Activated T-cell treated with anti-CD3 and anti-CD28 coated beads, Interleukin-2, amount 50 U/mL, for 72 hours (primary cell): ENCODE measurements at regions not wholly inside any gene's neighbourhood (a gene's known extent, or its start where the extent isn't known, plus 50 kb on each side); places are given as distances from the start of the nearest gene placed in this dataset.
"Not testable (repeated sequence)": the region's sequence is repeated elsewhere in the genome, so short reads cannot be mapped to it uniquely, and the experiment has no call there.

Experiments
- ATAC-seq, 2 donors: fragments of 150-1000 bp; cut with Tn5 transposase; replicated peaks in 1 of 2; 2 replicates each; pipeline ENCODE4 v1.10.0; 2021; ENCODE audit warnings: moderate library complexity in 2 of 2, mild to moderate bottlenecking in 1 of 2
- DNase-seq, 2 donors: peaks; one replicate each; pipeline ENCODE4 v3.0.0; 2021 to 2022; ENCODE audit warnings: mixed read lengths in 1 of 2
- H3K27ac Mint-ChIP-seq: one replicate; pipeline ENCODE4 v1.8.0; 2022; ENCODE audit warnings: mild to moderate bottlenecking, moderate library complexity, mixed read lengths
- H3K27me3 Mint-ChIP-seq: one replicate; pipeline ENCODE4 v1.8.0; 2022; ENCODE audit warnings: low read depth, mixed read lengths
- H3K36me3 Mint-ChIP-seq, 2 donors: one replicate each; pipeline ENCODE4 v1.8.0; 2022; ENCODE audit warnings: mixed read lengths in 2 of 2, mild to moderate bottlenecking in 1 of 2; ENCODE audit not compliant: insufficient read depth in 2 of 2
- H3K4me1 Mint-ChIP-seq: one replicate; pipeline ENCODE4 v1.8.0; 2022; ENCODE audit warnings: low read depth, mixed read lengths
- H3K4me3 Mint-ChIP-seq, 2 donors: one replicate each; pipeline ENCODE4 v1.8.0; 2022; ENCODE audit warnings: mild to moderate bottlenecking in 2 of 2, mixed read lengths in 2 of 2, moderate library complexity in 2 of 2
- H3K9me3 Mint-ChIP-seq, 2 donors: one replicate each; pipeline ENCODE4 v1.8.0; 2022; ENCODE audit warnings: mixed read lengths in 2 of 2

DNA sequence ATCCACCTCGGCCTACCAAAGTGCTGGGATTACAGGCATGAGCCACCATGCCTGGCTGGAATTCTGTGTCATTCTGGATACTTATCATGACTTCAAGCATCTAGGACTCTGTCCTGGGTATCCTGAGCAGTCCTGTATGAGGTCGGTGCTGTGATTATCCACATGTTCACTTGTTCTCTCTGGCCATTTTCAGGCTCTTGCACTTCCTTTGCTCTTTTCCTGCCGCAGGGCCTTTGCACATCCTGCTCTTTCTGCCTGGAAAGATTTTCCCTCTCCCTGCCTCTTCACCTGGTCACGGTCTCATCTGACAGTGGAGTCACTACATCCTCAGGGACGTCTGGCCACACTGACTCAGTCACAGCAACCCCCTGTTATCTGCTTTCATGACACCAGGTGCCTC, 184.6 kb upstream of the OSBPL11 start:
- H3K27ac Mint-ChIP-seq, H3K36me3 Mint-ChIP-seq, ATAC-seq, H3K4me3 Mint-ChIP-seq, H3K27me3 Mint-ChIP-seq, H3K4me1 Mint-ChIP-seq, H3K9me3 Mint-ChIP-seq, DNase-seq: not testable (repeated sequence)

DNA sequence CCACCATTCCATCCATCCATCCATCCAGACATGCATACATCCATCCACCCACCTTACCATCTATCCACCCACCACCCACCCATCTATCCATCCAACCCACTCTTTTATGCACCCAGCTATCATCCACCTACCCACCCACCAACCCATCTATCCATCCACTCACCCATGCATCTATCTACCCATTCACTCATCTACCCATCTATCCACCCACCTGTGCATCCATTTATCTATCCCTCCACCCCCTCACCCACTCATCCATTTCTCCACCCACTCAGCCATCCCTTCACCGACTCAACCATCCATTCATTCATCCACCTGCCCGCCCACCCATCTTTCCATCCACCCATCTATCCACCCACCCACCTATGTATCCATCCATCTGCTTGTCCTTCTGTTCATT, 186.4 kb upstream of the OSBPL11 start:
- not testable (repeated sequence) for H3K9me3 Mint-ChIP-seq, H3K4me3 Mint-ChIP-seq, H3K36me3 Mint-ChIP-seq, ATAC-seq, DNase-seq, H3K4me1 Mint-ChIP-seq, H3K27ac Mint-ChIP-seq
- H3K27me3 Mint-ChIP-seq = peaks cover 12% of the 10 kb centered on the region

DNA sequence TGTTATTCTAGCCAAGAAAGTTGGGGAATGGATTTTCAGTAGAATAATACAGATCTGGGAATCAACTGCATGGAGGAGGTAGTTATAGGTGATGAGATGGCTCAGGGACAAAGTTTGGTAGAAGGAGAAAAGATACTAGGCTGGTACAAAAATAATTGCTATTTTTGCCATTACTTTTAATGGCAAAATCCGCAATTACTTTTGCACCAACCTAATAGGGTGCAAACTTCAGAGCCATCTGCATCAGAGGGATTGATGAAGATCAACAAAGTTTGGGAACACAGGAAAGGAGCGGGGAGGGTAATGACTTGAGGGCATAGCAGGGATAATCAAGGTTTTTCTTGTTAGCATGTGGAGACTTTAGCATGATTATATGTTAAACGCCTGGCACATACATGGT, 178.7 kb upstream of the ROPN1B start:
- H3K36me3 Mint-ChIP-seq, H3K9me3 Mint-ChIP-seq, ATAC-seq, H3K4me3 Mint-ChIP-seq, DNase-seq, H3K27ac Mint-ChIP-seq, H3K4me1 Mint-ChIP-seq: not testable (repeated sequence)
- peaks cover 46% of the 10 kb centered on the region for H3K27me3 Mint-ChIP-seq

DNA sequence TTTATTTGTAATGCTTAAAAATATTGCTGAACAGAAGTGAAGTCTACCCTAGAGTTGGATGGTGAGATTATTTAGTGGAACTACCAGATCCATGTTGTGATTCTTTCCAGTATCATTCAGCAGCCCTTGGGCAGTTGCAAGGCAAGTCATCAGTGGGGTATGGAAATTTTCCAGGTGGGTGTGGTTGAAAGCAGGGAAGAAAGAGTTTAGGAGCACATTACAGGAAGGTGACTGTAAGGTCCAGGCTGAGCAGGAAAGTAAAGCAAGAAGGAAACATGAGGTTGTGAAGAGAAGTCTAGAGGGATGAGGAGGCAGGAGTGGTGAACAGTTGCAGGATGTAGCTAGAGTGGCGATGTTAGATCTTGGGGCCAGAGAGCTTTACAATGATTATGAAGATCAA, 178.0 kb upstream of the ROPN1B start:
- not testable (repeated sequence) for DNase-seq, H3K36me3 Mint-ChIP-seq, H3K4me1 Mint-ChIP-seq, H3K9me3 Mint-ChIP-seq, H3K4me3 Mint-ChIP-seq, H3K27ac Mint-ChIP-seq, ATAC-seq
- H3K27me3 Mint-ChIP-seq = peaks cover 42% of the 10 kb centered on the region

DNA sequence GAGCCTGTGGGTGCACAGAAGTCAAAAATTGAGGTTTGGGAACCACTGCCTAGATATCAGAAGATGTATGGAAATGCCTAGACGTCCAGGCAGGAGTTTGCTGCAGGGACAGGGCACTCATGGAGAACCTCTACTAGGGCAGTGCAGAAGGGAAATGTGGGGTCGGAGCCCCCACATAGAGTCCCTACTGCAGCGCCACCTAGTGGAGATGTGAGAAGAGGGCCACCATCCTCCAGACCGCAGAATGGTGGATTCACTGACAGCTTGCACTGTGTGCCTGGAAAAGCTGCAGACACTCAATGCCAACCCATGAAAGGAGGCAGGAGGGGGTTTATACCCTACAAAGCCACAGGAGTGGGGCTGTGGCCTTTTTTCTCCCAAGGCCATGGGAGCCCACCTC, 159.0 kb upstream of the ROPN1B start:
- not testable (repeated sequence) for H3K4me3 Mint-ChIP-seq, ATAC-seq, H3K27me3 Mint-ChIP-seq, H3K27ac Mint-ChIP-seq, H3K4me1 Mint-ChIP-seq, DNase-seq
- peaks cover 16 to 23% of the 10 kb centered on the region in 2 donors for H3K36me3 Mint-ChIP-seq
- peaks cover 20 to 40% of the 10 kb centered on the region in 2 donors for H3K9me3 Mint-ChIP-seq

DNA sequence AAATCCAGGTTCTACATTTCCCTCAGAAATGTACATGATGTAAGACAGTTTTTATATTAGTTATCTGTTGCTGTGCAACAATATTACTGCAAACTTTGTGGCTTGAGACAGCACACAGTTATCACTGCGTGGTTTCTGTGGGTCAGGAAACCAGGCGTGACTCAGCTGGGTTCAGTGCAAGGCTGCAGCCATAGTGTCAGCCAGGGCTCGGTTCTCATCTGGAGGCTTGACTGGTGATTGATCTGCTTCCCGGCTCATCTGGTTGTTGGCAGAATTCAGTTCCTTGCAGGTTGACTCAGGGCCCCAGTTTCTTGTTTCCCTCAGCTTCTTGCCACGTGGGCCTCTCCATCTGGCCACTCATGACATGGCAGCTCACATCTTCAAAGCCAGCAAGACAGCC, 146.8 kb upstream of the ROPN1B start:
- H3K27ac Mint-ChIP-seq, H3K9me3 Mint-ChIP-seq, H3K4me3 Mint-ChIP-seq, H3K27me3 Mint-ChIP-seq, H3K36me3 Mint-ChIP-seq, H3K4me1 Mint-ChIP-seq: not testable (repeated sequence)
- DNase-seq (peak; percentile 55 to 75), ATAC-seq (peak in 1 of 2 donors; percentile 55)

DNA sequence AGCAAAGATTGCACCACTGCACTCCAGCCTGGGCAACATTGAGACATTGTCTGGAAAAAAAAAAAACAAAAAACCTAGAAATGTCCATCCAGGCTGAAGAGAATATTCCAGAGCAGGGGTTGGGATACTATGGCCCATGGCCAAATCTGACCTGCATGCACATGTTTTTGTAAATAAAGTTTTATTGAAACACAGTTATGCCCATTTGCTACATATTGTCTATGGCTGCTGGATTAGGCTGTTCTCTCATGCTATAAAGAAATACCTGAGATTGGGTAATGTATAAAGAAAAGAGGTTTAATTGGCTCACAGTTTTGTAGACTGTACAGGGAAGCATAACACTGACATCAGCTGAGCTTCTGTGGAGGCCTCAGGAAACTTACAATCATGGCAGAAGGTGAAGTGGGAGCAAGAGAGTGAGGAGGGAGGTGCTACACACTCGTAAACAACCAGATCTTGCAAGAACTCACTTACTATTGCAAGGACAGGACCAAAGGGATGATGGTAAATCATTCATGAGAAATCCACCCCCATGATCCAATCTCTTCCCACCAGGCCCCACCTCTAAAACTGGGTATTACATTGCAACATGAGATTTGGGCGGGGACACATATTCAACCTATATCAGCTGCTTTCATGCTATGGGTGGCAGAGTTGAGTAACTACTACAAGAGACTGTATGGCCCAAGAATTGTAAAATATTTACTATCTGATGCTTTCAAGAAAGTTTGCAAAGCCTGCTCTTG, 137.8 kb upstream of the ROPN1B start:
- H3K36me3 Mint-ChIP-seq, H3K27me3 Mint-ChIP-seq, H3K27ac Mint-ChIP-seq, ATAC-seq, H3K4me1 Mint-ChIP-seq, DNase-seq, H3K4me3 Mint-ChIP-seq: not testable (repeated sequence)
- peaks cover 5 to 11% of the 10 kb centered on the region in 2 donors for H3K9me3 Mint-ChIP-seq

DNA sequence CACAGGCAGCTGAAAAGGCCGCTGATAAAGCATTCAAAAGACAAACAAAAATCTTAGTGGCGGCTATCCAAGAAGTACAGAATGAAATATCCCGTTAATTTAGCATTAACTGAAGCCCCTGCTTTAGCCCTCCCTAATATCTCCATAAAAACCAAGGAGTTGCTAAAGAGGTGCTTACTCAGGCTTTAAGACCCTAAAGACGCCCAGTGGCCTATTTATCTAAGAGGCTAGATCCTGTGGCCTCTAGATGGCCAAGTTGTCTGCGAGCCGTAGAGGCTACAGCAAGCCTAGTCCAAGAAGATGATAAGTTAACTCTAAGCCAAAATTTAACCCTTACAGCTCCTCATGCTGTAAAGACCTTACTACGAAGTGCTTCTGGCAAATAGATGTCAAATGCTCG, 133.4 kb upstream of the ROPN1B start:
- not testable (repeated sequence) for H3K36me3 Mint-ChIP-seq, H3K9me3 Mint-ChIP-seq, DNase-seq, H3K27me3 Mint-ChIP-seq, ATAC-seq, H3K27ac Mint-ChIP-seq
- H3K4me3 Mint-ChIP-seq = peak overlapping the region in 1 of 2 donors; percentile 87
- peaks cover 14% of the 10 kb centered on the region for H3K4me1 Mint-ChIP-seq

DNA sequence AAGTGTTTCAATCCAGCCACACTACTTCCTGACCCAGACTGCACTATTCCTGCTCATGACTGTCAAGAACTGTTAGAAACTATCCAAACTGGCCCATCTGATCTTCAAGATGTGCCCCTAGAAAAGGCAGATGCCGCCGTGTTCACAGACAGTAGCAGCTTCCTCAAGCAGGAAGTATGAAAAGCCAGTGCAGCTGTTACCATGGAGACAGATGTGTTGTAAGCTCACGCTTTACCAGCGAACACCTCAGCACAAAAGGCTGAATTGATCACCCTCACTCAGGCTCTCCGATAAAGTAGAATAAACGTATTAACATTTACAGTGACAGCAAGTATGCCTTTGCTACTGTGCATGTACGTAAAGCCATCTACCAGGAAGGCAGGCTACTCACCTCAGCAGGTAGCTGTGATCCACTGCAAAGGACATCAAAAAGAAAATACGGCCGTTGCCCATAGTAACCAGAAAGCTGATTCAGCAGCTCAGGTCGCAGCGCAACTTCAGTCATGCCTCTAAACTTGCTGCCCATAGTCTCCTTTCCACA, 132.9 kb upstream of the ROPN1B start:
- H3K9me3 Mint-ChIP-seq, H3K36me3 Mint-ChIP-seq, H3K27me3 Mint-ChIP-seq, ATAC-seq: not testable (repeated sequence)
- H3K4me3 Mint-ChIP-seq = peak overlapping the region; percentile 43 to 87
- H3K4me1 Mint-ChIP-seq = peaks cover 14% of the 10 kb centered on the region
- DNase-seq = peak; percentile 19 to 21
- peak overlapping the region; percentile 29 for H3K27ac Mint-ChIP-seq

DNA sequence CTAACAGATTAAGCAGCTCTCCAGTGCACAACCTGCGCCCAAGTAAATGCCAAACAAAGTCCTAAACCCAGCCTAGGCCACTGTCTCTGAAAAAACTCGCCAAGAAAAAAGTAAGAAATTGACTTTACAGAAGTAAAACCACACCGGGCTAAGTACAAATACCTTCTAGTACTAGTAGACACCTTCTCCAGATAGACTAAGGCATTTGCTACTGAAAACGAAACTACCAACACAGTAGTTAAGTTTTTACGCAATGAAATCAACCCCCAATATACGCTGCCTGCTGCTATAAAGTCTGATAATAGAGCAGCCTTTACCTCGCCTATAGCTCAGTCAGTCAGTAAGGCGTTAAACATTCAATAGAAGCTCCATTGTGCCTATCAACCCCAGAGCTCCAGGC, 132.2 kb upstream of the ROPN1B start:
- Mint-ChIP-seq H3K4me1 (peaks cover 14% of the 10 kb centered on the region), H3K4me3 (peak overlapping the region; percentile 43 to 87), H3K27ac (peak overlapping the region; percentile 74)
- H3K9me3 Mint-ChIP-seq, H3K36me3 Mint-ChIP-seq, DNase-seq, H3K27me3 Mint-ChIP-seq, ATAC-seq: not testable (repeated sequence)

DNA sequence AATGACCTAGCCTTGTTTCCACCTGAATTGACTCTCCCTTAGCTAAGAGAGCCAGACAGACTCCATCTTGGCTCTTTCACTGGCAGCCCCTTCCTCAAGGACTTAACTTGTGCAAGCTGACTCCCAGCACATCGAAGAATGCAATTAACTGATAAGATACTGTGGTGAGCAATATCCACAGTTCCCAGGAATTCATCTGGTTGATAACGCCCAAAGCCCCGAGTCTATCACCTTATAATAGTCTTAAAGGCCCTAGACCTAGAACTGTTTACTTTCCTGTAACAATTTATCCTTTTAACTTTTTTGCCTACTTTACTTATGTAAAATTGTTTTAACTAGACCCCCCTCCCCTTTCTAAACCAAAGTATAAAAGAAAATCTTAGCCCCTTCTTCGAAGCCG, 130.1 kb upstream of the ROPN1B start:
- not testable (repeated sequence) for H3K4me3 Mint-ChIP-seq

DNA sequence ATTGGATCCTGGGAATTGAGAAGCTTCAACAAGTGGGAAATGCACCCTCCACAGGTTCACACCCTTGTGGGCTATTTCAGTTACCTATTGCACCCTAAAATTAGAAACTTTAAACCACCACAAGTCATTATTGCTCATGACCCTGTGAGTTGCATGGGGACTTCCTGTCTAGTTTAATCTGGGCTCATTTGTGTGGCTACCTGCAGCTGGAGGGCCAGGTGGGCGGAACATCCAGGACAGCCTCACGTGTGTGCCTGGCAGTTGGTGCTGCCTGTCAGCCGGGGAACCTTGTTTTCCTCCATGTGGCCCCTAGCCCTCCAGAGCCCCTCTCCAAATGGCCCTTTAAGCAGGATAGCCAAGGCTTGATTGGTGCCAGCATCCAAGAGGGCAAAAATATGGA, 128.5 kb upstream of the ROPN1B start:
- H3K9me3 Mint-ChIP-seq, ATAC-seq, H3K27me3 Mint-ChIP-seq, H3K27ac Mint-ChIP-seq, H3K4me3 Mint-ChIP-seq, H3K36me3 Mint-ChIP-seq, DNase-seq: not testable (repeated sequence)
- H3K4me1 Mint-ChIP-seq = peaks cover 22% of the 10 kb centered on the region

More for the DNA sequence above, 130.1 kb upstream of the ROPN1B start:
- H3K36me3 Mint-ChIP-seq, H3K27me3 Mint-ChIP-seq, H3K27ac Mint-ChIP-seq, ATAC-seq, DNase-seq, H3K9me3 Mint-ChIP-seq: not testable (repeated sequence)
- H3K4me1 Mint-ChIP-seq = peaks cover 19% of the 10 kb centered on the region

DNA sequence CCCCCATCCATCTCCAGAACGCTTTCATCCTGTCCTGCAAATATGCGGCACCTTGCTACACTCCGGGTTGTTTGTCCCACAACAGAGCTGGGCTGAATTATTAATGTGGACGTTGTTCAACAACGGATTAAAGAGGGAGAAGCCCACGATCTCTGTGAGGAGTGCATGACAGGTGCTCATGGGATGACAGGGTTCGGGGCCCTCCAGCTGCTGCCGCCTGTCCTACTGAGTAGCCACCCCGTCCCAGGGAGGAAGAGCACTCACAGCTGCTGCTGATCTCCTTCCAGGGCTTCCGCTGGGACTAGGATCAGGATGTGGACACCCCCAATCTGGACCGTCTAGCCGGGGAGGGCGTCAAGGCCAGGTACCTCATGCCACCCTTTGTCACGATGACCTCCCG, 121.0 kb upstream of the ROPN1B start:
- H3K36me3 Mint-ChIP-seq, H3K4me3 Mint-ChIP-seq, H3K4me1 Mint-ChIP-seq, ATAC-seq, DNase-seq, H3K27me3 Mint-ChIP-seq, H3K27ac Mint-ChIP-seq: not testable (repeated sequence)
- H3K9me3 Mint-ChIP-seq = peaks cover 7 to 15% of the 10 kb centered on the region in 2 donors

DNA sequence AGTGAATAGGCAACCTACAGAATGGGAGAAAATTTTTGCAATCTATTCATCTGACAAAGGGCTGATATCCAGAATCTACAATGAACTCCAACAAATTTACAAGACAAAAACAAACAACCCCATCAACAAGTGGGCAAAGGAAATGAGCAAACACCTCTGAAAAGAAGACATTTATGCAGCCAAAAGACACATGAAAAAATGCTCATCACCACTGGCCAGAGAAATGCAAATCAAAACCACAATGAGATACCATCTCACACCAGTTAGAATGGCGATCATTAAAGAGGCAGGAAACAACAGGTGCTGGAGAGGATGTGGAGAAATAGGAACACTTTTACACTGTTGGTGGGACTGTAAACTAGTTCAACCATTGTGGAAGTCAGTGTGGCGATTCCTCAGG, 114.0 kb upstream of the ROPN1B start:
- not testable (repeated sequence) for H3K4me1 Mint-ChIP-seq, ATAC-seq, H3K4me3 Mint-ChIP-seq, H3K27ac Mint-ChIP-seq, H3K27me3 Mint-ChIP-seq, H3K36me3 Mint-ChIP-seq, DNase-seq
- H3K9me3 Mint-ChIP-seq = peaks cover 9 to 11% of the 10 kb centered on the region in 2 donors
